NCI-H1048 (cell line): ENCODE measurements at regions not wholly inside any gene's neighbourhood (a gene's known extent, or its start where the extent isn't known, plus 50 kb on each side); places are given as distances from the start of the nearest gene placed in this dataset.
"Not testable (repeated sequence)": the region's sequence is repeated elsewhere in the genome, so short reads cannot be mapped to it uniquely, and the experiment has no call there.

Experiments used
- DNase-seq: peaks from one replicate; lab custom pipeline; 2025; lab: John Stamatoyannopoulos, UW

GRCh38 chr11:87870086-87870485 lies 305.2 kb downstream of the RAB38 start:
- no peak for DNase-seq

GRCh38 chr11:87866951-87867350 lies 308.3 kb downstream of the RAB38 start:
- DNase-seq: no peak

GRCh38 chr11:87861030-87861429 lies 314.2 kb downstream of the RAB38 start:
- DNase-seq: no peak

- no peak for DNase-seq
Measured at GRCh38 chr11:87859636-87860035, 315.6 kb downstream of the RAB38 start.

- DNase-seq: no peak
Measured at GRCh38 chr11:87851827-87852226, 323.4 kb downstream of the RAB38 start.

- DNase-seq: no peak
Measured at GRCh38 chr11:87851234-87851633, 324.0 kb downstream of the RAB38 start.

GRCh38 chr11:87849216-87849615 lies 326.0 kb downstream of the RAB38 start:
- no peak for DNase-seq

- DNase-seq: no peak
Measured at GRCh38 chr11:87840786-87841185, 334.5 kb downstream of the RAB38 start.

- DNase-seq: no peak
Measured at GRCh38 chr11:87832211-87832610, 343.0 kb downstream of the RAB38 start.

- DNase-seq: no peak
Measured at GRCh38 chr11:87820011-87820410, 355.2 kb downstream of the RAB38 start.

GRCh38 chr11:87819151-87819550 lies 356.1 kb downstream of the RAB38 start:
- no peak for DNase-seq

GRCh38 chr11:87812571-87813365 lies 362.5 kb downstream of the RAB38 start:
- no peak for DNase-seq

- no peak for DNase-seq
Measured at GRCh38 chr11:87810486-87810885, 364.8 kb downstream of the RAB38 start.

GRCh38 chr11:87809256-87809655 lies 366.0 kb downstream of the RAB38 start:
- no peak for DNase-seq

- DNase-seq: no peak
Measured at GRCh38 chr11:87804176-87804575, 371.1 kb downstream of the RAB38 start.

- no peak for DNase-seq
Measured at GRCh38 chr11:87803748-87804147, 371.5 kb downstream of the RAB38 start.

- not testable (repeated sequence) for DNase-seq
Measured at GRCh38 chr11:87784862-87785261, 390.4 kb downstream of the RAB38 start.

- no peak for DNase-seq
Measured at GRCh38 chr11:87780068-87780413, 395.2 kb downstream of the RAB38 start.

GRCh38 chr11:87779276-87780067 lies 395.8 kb downstream of the RAB38 start:
- no peak for DNase-seq

- DNase-seq: no peak
Measured at GRCh38 chr11:87778357-87778756, 396.9 kb downstream of the RAB38 start.

- DNase-seq: no peak
Measured at GRCh38 chr11:87775036-87775435, 400.2 kb downstream of the RAB38 start.

GRCh38 chr11:87769661-87770060 lies 405.6 kb downstream of the RAB38 start:
- DNase-seq: no peak

- DNase-seq: no peak
Measured at GRCh38 chr11:87767615-87768014, 407.6 kb downstream of the RAB38 start.
